ENCODE measurements at regions not wholly inside any gene's neighbourhood (a gene's known extent, or its start where the extent isn't known, plus 50 kb on each side); places are given as distances from the start of the nearest gene placed in this dataset.

DNA sequence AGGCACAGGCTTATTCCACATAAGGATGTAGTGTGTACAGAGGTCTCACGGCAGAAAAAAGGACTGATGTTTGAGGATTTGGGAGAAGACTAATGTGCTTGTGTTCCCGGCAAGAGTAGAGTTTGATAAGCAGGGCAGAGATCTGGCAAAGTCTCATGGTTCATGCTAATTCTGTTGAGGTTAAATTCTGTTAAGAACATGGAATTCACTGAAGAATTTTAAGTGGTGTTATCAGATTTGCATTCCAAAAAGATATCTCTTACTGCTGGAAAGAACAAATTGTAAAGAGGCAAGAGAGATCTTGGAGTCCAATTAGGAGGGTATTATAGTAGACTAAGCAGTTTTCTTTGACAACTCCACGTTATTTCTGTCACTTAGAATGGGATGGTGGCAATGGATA is 348.3 kb downstream of the TDRD3 start:
- TF ChIP-seq, protein P1, sequence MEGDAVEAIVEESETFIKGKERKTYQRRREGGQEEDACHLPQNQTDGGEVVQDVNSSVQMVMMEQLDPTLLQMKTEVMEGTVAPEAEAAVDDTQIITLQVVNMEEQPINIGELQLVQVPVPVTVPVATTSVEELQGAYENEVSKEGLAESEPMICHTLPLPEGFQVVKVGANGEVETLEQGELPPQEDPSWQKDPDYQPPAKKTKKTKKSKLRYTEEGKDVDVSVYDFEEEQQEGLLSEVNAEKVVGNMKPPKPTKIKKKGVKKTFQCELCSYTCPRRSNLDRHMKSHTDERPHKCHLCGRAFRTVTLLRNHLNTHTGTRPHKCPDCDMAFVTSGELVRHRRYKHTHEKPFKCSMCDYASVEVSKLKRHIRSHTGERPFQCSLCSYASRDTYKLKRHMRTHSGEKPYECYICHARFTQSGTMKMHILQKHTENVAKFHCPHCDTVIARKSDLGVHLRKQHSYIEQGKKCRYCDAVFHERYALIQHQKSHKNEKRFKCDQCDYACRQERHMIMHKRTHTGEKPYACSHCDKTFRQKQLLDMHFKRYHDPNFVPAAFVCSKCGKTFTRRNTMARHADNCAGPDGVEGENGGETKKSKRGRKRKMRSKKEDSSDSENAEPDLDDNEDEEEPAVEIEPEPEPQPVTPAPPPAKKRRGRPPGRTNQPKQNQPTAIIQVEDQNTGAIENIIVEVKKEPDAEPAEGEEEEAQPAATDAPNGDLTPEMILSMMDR (IDR thresholded peaks at IDR 0.05): no peak
- TF ChIP-seq POLR2A (IDR thresholded peaks at IDR 0.05): no peak
